GM18951 (cell line): ENCODE measurements at regions not wholly inside any gene's neighbourhood (a gene's known extent, or its start where the extent isn't known, plus 50 kb on each side); places are given as distances from the start of the nearest gene placed in this dataset.

Experiments
- POLR2A ChIP-seq: IDR thresholded peaks from 4 replicates; pipeline ENCODE4 v1.6.1; 2011; ENCODE audit warnings: mild to moderate bottlenecking; ENCODE audit not compliant: insufficient read length, insufficient read depth; ENCODE audit errors: extremely low read depth
- in situ Hi-C: fragments of 300-500 bp; cut with MboI; formaldehyde crosslinking; loops from one replicate; pipeline ENCODE4 v1.12.0; 2022; ENCODE audit warnings: low sequenced_read_pairs, mixed read lengths, inconsistent platforms; ENCODE audit not compliant: unreplicated experiment

- no peak for TF ChIP-seq POLR2A
- in situ Hi-C loops, result loop anchor here (10.0 kb wide), 1 partner anchor 1981 kb away; no protein-coding TSS in a partner anchor
Measured at GRCh38 chr22:47596176-47596690, 833.8 kb downstream of the TBC1D22A start.

GRCh38 chr22:47594836-47595521 is 832.5 kb downstream of the TBC1D22A start:
- no peak for TF ChIP-seq POLR2A
- in situ Hi-C loops, result loop anchor here (10.0 kb wide), 1 partner anchor 1980 kb away; no protein-coding TSS in a partner anchor

DNA sequence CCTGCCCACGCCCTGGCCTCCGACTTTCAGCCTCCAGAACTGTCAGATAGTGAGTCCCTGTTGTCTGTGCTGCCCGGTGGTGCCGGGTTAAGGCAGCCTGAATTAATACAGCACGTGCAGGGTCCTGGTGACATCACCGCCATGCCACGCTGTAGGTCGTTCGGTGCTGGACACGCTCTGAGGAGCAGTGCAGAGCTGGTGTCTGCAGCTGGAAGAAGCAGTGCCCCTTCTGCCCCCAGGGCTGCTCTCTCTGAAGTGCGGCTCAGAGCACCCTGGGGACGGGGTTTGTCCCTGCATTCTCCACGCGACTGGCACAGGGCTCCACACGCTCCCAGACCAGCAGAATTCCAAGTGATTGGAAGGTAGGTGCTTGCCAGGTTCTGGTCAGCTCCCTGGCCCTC is 831.5 kb downstream of the TBC1D22A start:
- in situ Hi-C loops, result loop anchor here (10.0 kb wide), 1 partner anchor 1979 kb away; no protein-coding TSS in a partner anchor
- TF ChIP-seq POLR2A, result no peak

GRCh38 chr22:47593291-47593690 is 830.8 kb downstream of the TBC1D22A start:
- in situ Hi-C loops, result loop anchor here (10.0 kb wide), 1 partner anchor 1978 kb away; no protein-coding TSS in a partner anchor
- TF ChIP-seq POLR2A, result no peak

DNA sequence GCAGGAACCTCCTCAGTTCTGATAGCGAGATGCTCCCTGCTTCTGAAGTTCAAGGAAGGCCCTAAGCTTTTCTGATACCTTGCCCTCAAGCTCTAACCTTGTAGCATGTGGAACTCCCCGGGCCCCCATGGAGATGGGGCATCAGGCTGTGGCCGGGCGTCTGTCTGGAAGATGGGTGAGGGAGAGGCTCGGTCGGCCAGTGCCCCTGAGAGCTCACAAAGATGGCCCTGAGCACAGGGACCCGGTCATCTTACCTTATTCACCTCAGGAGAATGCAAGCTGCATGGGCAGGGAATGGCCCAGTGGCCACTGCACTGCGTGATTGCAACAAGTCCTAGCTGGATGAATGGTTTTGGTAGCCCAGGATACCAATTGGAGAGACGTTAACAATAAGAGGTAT is 830.3 kb downstream of the TBC1D22A start:
- TF ChIP-seq POLR2A, result no peak
- in situ Hi-C loops, result loop anchor here (10.0 kb wide), 1 partner anchor 1978 kb away; no protein-coding TSS in a partner anchor

GRCh38 chr22:47591709-47592108 is 829.3 kb downstream of the TBC1D22A start:
- in situ Hi-C loops, result loop anchor here (10.0 kb wide), 1 partner anchor 1977 kb away; no protein-coding TSS in a partner anchor
- no peak for TF ChIP-seq POLR2A

GRCh38 chr22:47591016-47591415 is 828.6 kb downstream of the TBC1D22A start:
- in situ Hi-C loops, result loop anchor here (10.0 kb wide), 1 partner anchor 1976 kb away; no protein-coding TSS in a partner anchor
- TF ChIP-seq POLR2A, result no peak

- in situ Hi-C loops, result loop anchor here (10.0 kb wide), 1 partner anchor 1975 kb away; no protein-coding TSS in a partner anchor
- TF ChIP-seq POLR2A, result no peak
Measured at GRCh38 chr22:47589271-47590250, 827.1 kb downstream of the TBC1D22A start.

DNA sequence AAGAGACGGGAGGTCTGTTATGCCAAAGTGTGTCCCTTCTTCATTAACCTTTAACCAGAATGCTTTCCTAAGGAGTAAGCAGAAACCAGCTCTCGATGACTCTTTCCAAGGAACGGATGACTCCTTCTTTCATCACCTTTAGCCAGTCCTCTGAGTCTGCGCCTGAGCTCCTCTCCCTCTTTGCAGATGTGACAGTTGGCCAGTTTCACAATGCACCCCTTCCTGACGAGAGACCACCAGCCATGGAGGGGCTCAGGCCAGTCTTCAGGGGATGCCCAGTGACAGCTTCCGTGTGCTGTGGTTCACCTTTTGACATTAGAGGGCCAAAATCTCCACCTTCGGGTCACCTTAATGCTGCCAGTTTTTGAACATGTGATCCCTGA is 826.1 kb downstream of the TBC1D22A start:
- TF ChIP-seq POLR2A, result no peak
- in situ Hi-C loops, result no loop called here

DNA sequence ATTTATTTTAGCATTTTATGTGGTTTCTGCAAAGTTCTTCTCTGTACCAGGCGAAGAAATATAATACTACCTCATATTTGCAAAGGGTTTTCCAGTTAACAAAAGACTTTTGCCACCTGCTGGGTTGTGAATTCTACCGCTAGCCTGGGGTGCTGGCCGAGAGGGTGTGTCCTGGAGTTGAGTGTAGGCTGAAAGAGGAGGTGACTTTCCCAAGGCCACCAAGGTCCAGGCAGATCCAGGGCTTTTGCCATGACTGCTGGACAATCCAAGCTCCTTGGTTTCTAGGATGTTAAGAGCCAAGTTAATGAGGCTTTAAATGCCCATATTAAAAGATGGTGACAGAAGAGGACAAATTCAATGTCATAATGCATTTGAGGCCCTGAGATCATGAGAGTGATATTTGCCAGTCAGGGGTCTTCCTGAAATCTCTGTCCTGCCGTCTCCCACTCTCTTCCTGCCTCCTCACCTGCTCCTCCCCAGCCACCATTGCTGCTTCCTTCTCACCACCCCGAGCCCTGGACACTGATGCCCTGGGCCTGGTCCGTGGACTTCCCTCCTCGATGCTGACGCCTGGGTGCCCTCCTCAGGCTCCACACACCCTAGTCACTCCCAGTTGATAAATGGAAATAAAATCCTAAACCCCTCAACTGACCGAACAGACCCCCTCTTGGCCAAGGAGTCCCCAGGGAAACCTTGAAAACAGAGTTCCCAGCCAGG is 825.6 kb downstream of the TBC1D22A start:
- no peak for TF ChIP-seq POLR2A

DNA sequence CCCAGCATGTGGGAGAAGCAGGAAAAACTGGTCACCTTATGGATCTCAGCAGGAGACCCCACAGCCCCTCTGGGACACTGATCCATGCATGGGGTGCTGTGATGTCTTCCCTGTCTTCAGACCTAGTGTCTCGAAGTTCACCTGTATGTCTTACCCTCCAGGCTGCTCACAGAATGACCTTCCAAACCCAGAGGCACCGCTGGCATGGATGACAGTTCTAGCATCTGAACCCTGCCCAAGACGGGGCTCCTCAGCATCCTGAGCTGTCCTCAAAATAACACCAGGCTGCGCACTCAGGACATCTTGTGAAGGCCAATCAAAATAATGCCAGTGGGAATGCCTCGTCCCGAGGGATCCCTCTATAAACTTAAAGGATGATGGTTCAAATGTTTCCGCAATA is 824.9 kb downstream of the TBC1D22A start:
- TF ChIP-seq POLR2A, result no peak
- in situ Hi-C loops, result no loop called here

More for the DNA sequence above, 825.6 kb downstream of the TBC1D22A start:
- in situ Hi-C loops, result no loop called here

GRCh38 chr22:47586946-47587345 is 824.5 kb downstream of the TBC1D22A start:
- in situ Hi-C loops, result no loop called here
- no peak for TF ChIP-seq POLR2A
